ENCODE measurements at regions not wholly inside any gene's neighbourhood (a gene's known extent, or its start where the extent isn't known, plus 50 kb on each side); places are given as distances from the start of the nearest gene placed in this dataset.

- TF ChIP-seq CTCF (IDR thresholded peaks at IDR 0.05; ENCODE audit: low read depth, low read length, poor library complexity, severe bottlenecking) = no peak
- no peak for TF ChIP-seq EZH2phosphoT487 (IDR thresholded peaks at IDR 0.05; ENCODE audit: borderline replicate concordance, low read length)
Observed at GRCh38 chr4:136390824-136391223, 1141.5 kb downstream of the PCDH18 start.
